DND-41 (cell line): ENCODE measurements at regions not wholly inside any gene's neighbourhood (a gene's known extent, or its start where the extent isn't known, plus 50 kb on each side); places are given as distances from the start of the nearest gene placed in this dataset.

Experiments
- EZH2 ChIP-seq: IDR thresholded peaks from 3 replicates; pipeline ENCODE4 v1.6.1; 2012; ENCODE audit warnings: borderline replicate concordance, low read depth, mild to moderate bottlenecking, moderate library complexity, low read length, inconsistent platforms; ENCODE audit not compliant: severe bottlenecking
- TF ChIP-seq, protein P1 (sequence below): IDR thresholded peaks from 2 replicates; pipeline ENCODE4 v1.5.1; 2012; ENCODE audit warnings: borderline replicate concordance, low read length, moderate library complexity, mild to moderate bottlenecking; ENCODE audit not compliant: poor library complexity, severe bottlenecking; ENCODE audit errors: extremely low read depth

DNA sequence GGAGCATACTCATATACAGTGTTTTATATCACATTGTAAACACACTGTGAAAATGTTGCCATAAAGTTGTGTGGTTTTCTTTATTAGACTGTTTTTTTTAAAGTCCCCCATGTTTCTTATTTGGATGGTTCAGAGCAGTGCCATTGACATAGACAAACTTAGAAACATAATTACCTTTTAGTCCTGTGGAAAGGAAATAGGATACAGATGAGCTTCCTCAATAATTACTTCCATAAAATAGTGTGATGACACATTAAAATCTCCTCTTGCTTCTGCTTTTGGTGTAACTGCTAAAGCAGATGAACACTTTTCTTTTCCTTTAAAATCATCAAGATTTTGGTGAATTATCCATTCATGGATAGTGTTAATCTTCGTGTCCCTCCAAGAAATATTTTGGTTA is 52.9 kb upstream of the LIMCH1 start:
- no peak for TF ChIP-seq EZH2
- TF ChIP-seq, protein P1, sequence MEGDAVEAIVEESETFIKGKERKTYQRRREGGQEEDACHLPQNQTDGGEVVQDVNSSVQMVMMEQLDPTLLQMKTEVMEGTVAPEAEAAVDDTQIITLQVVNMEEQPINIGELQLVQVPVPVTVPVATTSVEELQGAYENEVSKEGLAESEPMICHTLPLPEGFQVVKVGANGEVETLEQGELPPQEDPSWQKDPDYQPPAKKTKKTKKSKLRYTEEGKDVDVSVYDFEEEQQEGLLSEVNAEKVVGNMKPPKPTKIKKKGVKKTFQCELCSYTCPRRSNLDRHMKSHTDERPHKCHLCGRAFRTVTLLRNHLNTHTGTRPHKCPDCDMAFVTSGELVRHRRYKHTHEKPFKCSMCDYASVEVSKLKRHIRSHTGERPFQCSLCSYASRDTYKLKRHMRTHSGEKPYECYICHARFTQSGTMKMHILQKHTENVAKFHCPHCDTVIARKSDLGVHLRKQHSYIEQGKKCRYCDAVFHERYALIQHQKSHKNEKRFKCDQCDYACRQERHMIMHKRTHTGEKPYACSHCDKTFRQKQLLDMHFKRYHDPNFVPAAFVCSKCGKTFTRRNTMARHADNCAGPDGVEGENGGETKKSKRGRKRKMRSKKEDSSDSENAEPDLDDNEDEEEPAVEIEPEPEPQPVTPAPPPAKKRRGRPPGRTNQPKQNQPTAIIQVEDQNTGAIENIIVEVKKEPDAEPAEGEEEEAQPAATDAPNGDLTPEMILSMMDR, result no peak
